Body of pancreas (tissue), 4 donors: ENCODE measurements at regions not wholly inside any gene's neighbourhood (a gene's known extent, or its start where the extent isn't known, plus 50 kb on each side); places are given as distances from the start of the nearest gene placed in this dataset.
A peak's percentile ranks its signal among the peaks of the same experiment; 100 is the strongest.

Experiments used
- ATAC-seq: fragments of 150-250 bp; one replicate; pipeline ENCODE4 v1.9.1; 2016
- DNase-seq, 4 donors: peaks; one replicate each; pipeline ENCODE4 v3.0.0-alpha.2; 2019
- H3K27ac ChIP-seq, 4 donors: fragments of 200-600 bp; sonication (generic); 1 replicate in 3 of 4; 2 replicates in 1 of 4; pipeline versions ENCODE4 v1.5.1 to v1.6.1; 2016 to 2019; ENCODE audit warnings: mild to moderate bottlenecking in 1 of 4, mixed read lengths in 1 of 4, moderate library complexity in 1 of 4
- H3K27me3 ChIP-seq, 2 donors: fragments of 200-600 bp; sonication (generic); one replicate each; pipeline ENCODE4 v1.6.0; 2016; ENCODE audit warnings: mild to moderate bottlenecking in 1 of 2
- H3K36me3 ChIP-seq, 2 donors: fragments of 200-600 bp; sonication (generic); replicated peaks in 1 of 2; 2 replicates each; pipeline ENCODE4 v1.5.1; 2016; ENCODE audit warnings: low read depth in 2 of 2; ENCODE audit not compliant: insufficient read depth in 1 of 2
- H3K4me1 ChIP-seq: fragments of 200-600 bp; sonication (generic); one replicate; pipeline ENCODE4 v1.6.0; 2016
- H3K4me3 ChIP-seq, 2 donors: fragments of 200-600 bp; sonication (generic); 1 replicate in 1 of 2; 2 replicates in 1 of 2; pipeline ENCODE4 v1.5.1; 2016 to 2019
- H3K9me3 ChIP-seq, 3 donors: fragments of 200-600 bp; sonication (generic); 1 replicate in 2 of 3; 2 replicates in 1 of 3; pipeline ENCODE4 v1.5.1; 2016
- POLR2A ChIP-seq, 3 donors: fragments of 450-650 bp; IDR thresholded peaks; one replicate each; pipeline ENCODE4 v1.6.1; 2016; ENCODE audit warnings: antibody characterized with exemption in 3 of 3, mild to moderate bottlenecking in 2 of 3
- whole genome bisulfite sequencing, 2 donors: methylation state at CpG; one replicate each; pipeline ENCODE4 v1.1.5; 2017; 5-methylcytosine and 5-hydroxymethylcytosine counted together
- intact Hi-C: fragments of 100-400 bp; cut with DNase I; formaldehyde crosslinking; loops from one replicate; pipeline ENCODE4 v1.15.1; 2023
- TF ChIP-seq, protein P1 (sequence below), 7 experiments: fragments of 450-650 bp in 4 of 7; fragments of 200-600 bp in 3 of 7; sonication (generic) in 3 of 7; IDR thresholded peaks; one replicate each; pipeline ENCODE4 v1.5.1; 2016 to 2019; ENCODE audit warnings: antibody characterized with exemption in 7 of 7

DNA sequence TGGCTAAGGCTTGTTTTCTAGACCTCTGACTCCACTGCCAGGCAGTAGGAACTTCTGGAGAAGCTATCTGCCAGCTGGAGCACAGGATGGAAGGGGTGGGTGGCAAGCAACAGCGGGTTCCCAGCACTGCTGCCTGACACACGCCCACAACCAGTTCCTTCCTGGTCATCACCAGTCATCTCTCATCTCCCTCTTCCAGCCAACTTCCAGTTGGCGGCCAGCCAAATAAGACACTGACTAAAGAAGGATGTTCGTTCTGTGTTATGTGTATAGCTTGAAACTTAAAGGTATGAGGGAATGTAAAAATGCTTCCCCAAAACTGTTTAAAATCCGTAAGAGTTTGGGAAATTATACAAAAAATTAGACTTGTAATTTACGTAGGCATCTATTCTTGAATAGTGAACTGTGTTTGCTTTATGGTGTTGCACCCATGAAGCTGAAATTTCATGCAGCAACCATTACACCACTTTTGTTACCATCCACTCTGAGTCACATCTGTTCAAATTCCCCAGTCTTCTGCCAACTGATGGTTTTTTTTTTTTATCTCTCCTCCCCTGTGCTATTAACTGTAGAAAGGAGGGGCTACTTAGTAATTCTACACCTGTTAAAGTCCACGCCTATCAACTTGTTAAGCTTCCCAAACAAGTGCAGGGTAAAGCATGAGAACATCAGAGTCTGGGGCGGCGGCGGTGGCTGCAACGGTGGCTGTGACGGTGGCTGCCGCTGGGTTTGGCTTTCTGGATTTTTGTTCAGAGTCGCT is 86.2 kb upstream of the FRY start:
- H3K27ac ChIP-seq, result peak overlapping the region; percentile 38 to 86 (median 72)
- no peaks in the 10 kb centered on the region for H3K36me3 ChIP-seq
- peak; percentile 96 for ATAC-seq
- H3K4me3 ChIP-seq, result peak overlapping the region; percentile 1 to 13
- TF ChIP-seq POLR2A (IDR thresholded peaks at IDR 0.05), result peak; percentile 87 to 97 (median 97)
- TF ChIP-seq, protein P1, sequence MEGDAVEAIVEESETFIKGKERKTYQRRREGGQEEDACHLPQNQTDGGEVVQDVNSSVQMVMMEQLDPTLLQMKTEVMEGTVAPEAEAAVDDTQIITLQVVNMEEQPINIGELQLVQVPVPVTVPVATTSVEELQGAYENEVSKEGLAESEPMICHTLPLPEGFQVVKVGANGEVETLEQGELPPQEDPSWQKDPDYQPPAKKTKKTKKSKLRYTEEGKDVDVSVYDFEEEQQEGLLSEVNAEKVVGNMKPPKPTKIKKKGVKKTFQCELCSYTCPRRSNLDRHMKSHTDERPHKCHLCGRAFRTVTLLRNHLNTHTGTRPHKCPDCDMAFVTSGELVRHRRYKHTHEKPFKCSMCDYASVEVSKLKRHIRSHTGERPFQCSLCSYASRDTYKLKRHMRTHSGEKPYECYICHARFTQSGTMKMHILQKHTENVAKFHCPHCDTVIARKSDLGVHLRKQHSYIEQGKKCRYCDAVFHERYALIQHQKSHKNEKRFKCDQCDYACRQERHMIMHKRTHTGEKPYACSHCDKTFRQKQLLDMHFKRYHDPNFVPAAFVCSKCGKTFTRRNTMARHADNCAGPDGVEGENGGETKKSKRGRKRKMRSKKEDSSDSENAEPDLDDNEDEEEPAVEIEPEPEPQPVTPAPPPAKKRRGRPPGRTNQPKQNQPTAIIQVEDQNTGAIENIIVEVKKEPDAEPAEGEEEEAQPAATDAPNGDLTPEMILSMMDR (IDR thresholded peaks at IDR 0.05), result peak in 2 of 7 experiments; percentile 17 to 19
- H3K9me3 ChIP-seq, result no peaks in the 10 kb centered on the region
- H3K4me1 ChIP-seq, result peaks cover 47% of the 10 kb centered on the region
- peak; percentile 81 to 89 (median 84) for DNase-seq
- no peaks in the 10 kb centered on the region for H3K27me3 ChIP-seq
- intact Hi-C loops, result no loop called here
- 12 to 17% methylated on average over 14 of the region's 14 CpGs for WGBS, 2 donors

DNA sequence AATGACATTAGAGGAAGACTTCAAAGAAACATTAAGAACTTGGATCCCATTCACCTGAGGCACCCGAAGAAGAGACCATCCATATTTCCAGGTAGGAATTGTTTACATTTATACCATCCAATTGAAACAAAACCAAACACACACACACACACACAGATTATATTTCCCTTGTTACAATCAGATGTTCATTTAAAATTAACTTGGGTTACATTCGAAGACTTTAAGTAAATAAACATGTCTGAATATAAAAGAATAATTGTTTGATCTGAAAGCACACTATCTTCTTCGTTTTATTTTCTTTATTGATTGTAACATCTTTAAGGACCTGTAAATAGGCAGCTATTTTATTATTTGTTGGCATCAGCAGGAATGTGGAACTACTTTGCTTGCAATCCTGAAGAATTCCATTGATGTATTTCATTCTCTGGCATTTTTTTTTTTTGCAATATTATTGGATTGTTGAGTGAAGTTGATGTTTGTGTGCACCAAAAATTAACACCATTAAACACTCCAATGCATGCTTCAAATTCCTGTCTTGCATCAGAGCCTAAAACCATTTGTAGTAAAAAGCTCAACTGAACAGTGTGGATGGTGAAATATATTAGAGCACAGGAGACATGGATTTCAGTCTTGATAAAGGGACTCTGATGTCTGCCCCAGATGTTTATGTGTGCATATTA is 85.3 kb upstream of the FRY start:
- TF ChIP-seq POLR2A (IDR thresholded peaks at IDR 0.05), result no peak
- TF ChIP-seq, protein P1 (IDR thresholded peaks at IDR 0.05), result peak in 1 of 7 experiments; percentile 5
- H3K27ac ChIP-seq, result peak overlapping the region; percentile 38 to 86 (median 72)
- no peak for DNase-seq
- ATAC-seq, result no peak
- peaks cover 54% of the 10 kb centered on the region for H3K4me1 ChIP-seq
- 15 to 17% methylated on average over 3 of the region's 3 CpGs for WGBS, 2 donors
- H3K9me3 ChIP-seq, result no peaks in the 10 kb centered on the region
- H3K27me3 ChIP-seq, result no peaks in the 10 kb centered on the region
- peak overlapping the region; percentile 1 to 13 for H3K4me3 ChIP-seq
- no peaks in the 10 kb centered on the region for H3K36me3 ChIP-seq
- intact Hi-C loops, result no loop called here

DNA sequence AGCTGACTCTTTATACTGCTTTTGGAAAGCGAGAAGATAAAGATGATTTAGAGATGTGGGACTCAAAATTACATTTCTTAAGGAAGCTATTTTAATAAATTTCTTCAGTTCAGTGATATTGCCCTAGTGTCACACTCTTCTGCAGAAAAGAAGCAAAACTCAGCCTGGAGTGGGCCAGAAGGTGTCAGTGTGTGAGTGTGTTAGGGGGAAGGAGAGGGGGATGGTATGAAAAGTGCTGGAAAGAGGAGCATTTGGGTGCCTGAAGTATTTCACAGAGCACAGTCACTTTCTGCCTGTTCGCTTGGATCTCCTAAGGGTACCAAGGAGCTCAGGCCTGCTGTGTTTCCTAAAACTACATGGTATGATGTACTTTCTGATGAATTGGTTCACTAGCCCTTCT is 84.5 kb upstream of the FRY start:
- no peak overlapping the region for H3K4me3 ChIP-seq

DNA sequence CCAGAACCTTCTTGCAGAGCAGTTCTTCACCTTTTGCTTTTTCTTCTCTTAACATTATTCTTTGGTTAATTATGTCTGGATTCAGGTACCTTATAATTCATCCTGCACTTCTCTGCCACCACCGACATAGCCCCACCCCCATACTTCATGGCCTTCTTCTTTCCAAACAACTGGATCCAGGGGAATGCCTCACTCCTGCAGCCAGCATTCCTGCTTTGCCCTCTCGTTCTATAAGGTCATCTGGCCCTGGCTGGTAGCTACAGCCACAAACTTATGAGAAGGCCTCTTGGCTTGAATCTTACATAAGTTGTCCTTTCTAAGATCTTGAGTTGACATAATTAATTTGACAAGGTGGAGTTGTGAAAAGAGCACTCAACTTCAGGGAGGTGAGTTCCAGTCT is 84.1 kb upstream of the FRY start:
- no peaks in the 10 kb centered on the region for H3K36me3 ChIP-seq
- intact Hi-C loops, result no loop called here
- no peak overlapping the region for H3K4me3 ChIP-seq
- TF ChIP-seq POLR2A (IDR thresholded peaks at IDR 0.05), result no peak
- TF ChIP-seq, protein P1 (IDR thresholded peaks at IDR 0.05), result no peak
- H3K27ac ChIP-seq, result peak overlapping the region; percentile 32 to 86 (median 57)
- H3K9me3 ChIP-seq, result no peaks in the 10 kb centered on the region
- no peaks in the 10 kb centered on the region for H3K27me3 ChIP-seq
- H3K4me1 ChIP-seq, result peaks cover 62% of the 10 kb centered on the region
- 13 to 19% methylated on average over 2 of the region's 2 CpGs for WGBS, 2 donors
- DNase-seq, result peak in 2 of 4 donors; percentile 8 to 32
- ATAC-seq, result no peak

More for the DNA sequence above, 84.5 kb upstream of the FRY start:
- Histone ChIP-seq H3K4me1 (peaks cover 62% of the 10 kb centered on the region), H3K9me3 (no peaks in the 10 kb centered on the region), H3K27me3 (no peaks in the 10 kb centered on the region), H3K27ac (peak overlapping the region; percentile 32 to 86 (median 57)), H3K36me3 (no peaks in the 10 kb centered on the region)
- intact Hi-C loops, result no loop called here
- 38 to 42% methylated on average over 2 of the region's 2 CpGs for WGBS, 2 donors
- DNase-seq (peak in 2 of 4 donors; percentile 34 to 35), ATAC-seq (no peak)
- TF ChIP-seq, protein P1 (IDR thresholded peaks at IDR 0.05), result peak in 4 of 7 experiments; percentile 25 to 47 (median 32)
- TF ChIP-seq POLR2A (IDR thresholded peaks at IDR 0.05), result no peak
